Neural cell (in vitro differentiated cells): ENCODE measurements at regions not wholly inside any gene's neighbourhood (a gene's known extent, or its start where the extent isn't known, plus 50 kb on each side); places are given as distances from the start of the nearest gene placed in this dataset.

Experiments
- H2AFZ ChIP-seq: fragments of 200-600, 300-800 bp; sonication (generic), shearing (Covaris generic); 2 replicates; pipeline ENCODE4 v1.6.0; 2014; ENCODE audit warnings: low read depth, mild to moderate bottlenecking, antibody characterized with exemption, low read length, moderate library complexity
- H3F3A ChIP-seq: fragments of 200-600 bp; shearing (Covaris generic); 2 replicates; pipeline ENCODE4 v1.6.1; 2016; ENCODE audit warnings: mild to moderate bottlenecking, moderate library complexity, mixed read lengths, antibody characterized with exemption, low read length; ENCODE audit not compliant: insufficient read depth, poor library complexity, severe bottlenecking
- H3K27ac ChIP-seq: fragments of 200-600, 300-800 bp; sonication (generic), shearing (Covaris generic); 2 replicates; pipeline ENCODE4 v1.5.1; 2014; ENCODE audit warnings: mild to moderate bottlenecking, low read length, moderate library complexity
- H3K27me3 ChIP-seq: fragments of 300-800, 200-600 bp; sonication (generic), shearing (Covaris generic); 2 replicates; pipeline ENCODE4 v1.6.0; 2014; ENCODE audit warnings: mild to moderate bottlenecking, low read depth, low read length, moderate library complexity; ENCODE audit not compliant: insufficient read depth
- H3K36me3 ChIP-seq: fragments of 300-800, 200-600 bp; sonication (generic), shearing (Covaris generic); 2 replicates; pipeline ENCODE4 v1.5.1; 2014; ENCODE audit warnings: mild to moderate bottlenecking, antibody characterized with exemption, low read length, moderate library complexity; ENCODE audit not compliant: insufficient read depth
- H3K4me2 ChIP-seq: fragments of 300-800, 200-600 bp; sonication (generic), shearing (Covaris generic); 2 replicates; pipeline ENCODE4 v1.6.0; 2014; ENCODE audit warnings: mild to moderate bottlenecking, low read length
- H3K4me3 ChIP-seq: fragments of 300-800, 200-600 bp; sonication (generic), shearing (Covaris generic); 2 replicates; pipeline ENCODE4 v1.5.1; 2014; ENCODE audit warnings: mild to moderate bottlenecking, low read length, moderate library complexity
- H3K79me2 ChIP-seq: fragments of 200-600 bp; shearing (Covaris generic); replicated peaks from 2 replicates; pipeline ENCODE4 v1.6.0; 2014; ENCODE audit warnings: mild to moderate bottlenecking, low read length, moderate library complexity; ENCODE audit not compliant: insufficient read depth
- H3K9ac ChIP-seq: fragments of 300-800, 200-600 bp; sonication (generic), shearing (Covaris generic); 2 replicates; pipeline ENCODE4 v1.6.1; 2016; ENCODE audit warnings: mild to moderate bottlenecking, low read length, mixed read lengths
- H3K9me2 ChIP-seq: fragments of 200-600 bp; shearing (Covaris generic); 2 replicates; pipeline ENCODE4 v1.6.1; 2016; ENCODE audit warnings: mild to moderate bottlenecking, low read length, mixed read lengths; ENCODE audit not compliant: insufficient read depth
- H3K9me3 ChIP-seq: fragments of 200-600, 300-800 bp; sonication (generic), shearing (Covaris generic); 2 replicates; pipeline ENCODE4 v1.6.1; 2016; ENCODE audit warnings: mild to moderate bottlenecking, mixed run types, low read length, moderate library complexity, mixed read lengths
- H4K20me1 ChIP-seq: fragments of 200-600 bp; shearing (Covaris generic); 2 replicates; pipeline ENCODE4 v1.6.1; 2016; ENCODE audit warnings: mild to moderate bottlenecking, mixed run types; ENCODE audit not compliant: insufficient read depth
- EP300 ChIP-seq: fragments of 450-650 bp; conservative IDR thresholded peaks from 2 replicates; pipeline ENCODE4 v1.6.1; 2014; ENCODE audit warnings: antibody characterized with exemption, mild to moderate bottlenecking, moderate library complexity; ENCODE audit not compliant: poor library complexity, severe bottlenecking
- EZH2 ChIP-seq: fragments of 200-600, 300-800 bp; shearing (Covaris generic), sonication (generic); IDR thresholded peaks from 2 replicates; pipeline ENCODE4 v1.6.1; 2014; ENCODE audit warnings: antibody characterized with exemption, low read length, borderline replicate concordance, mild to moderate bottlenecking; ENCODE audit not compliant: insufficient read depth, poor library complexity, severe bottlenecking
- MXI1 ChIP-seq: fragments of 450-650 bp; conservative IDR thresholded peaks from 2 replicates; pipeline ENCODE4 v1.6.1; 2014; ENCODE audit warnings: antibody characterized with exemption, mild to moderate bottlenecking; ENCODE audit not compliant: poor library complexity, severe bottlenecking
- POLR2AphosphoS5 ChIP-seq: IDR thresholded peaks from 2 replicates; pipeline ENCODE4 v1.6.1; 2012
- RAD21 ChIP-seq: fragments of 450-650 bp; conservative IDR thresholded peaks from 2 replicates; pipeline ENCODE4 v1.6.1; 2014; ENCODE audit warnings: antibody characterized with exemption, mild to moderate bottlenecking, moderate library complexity
- SMC3 ChIP-seq: fragments of 450-650 bp; conservative IDR thresholded peaks from 2 replicates; pipeline ENCODE4 v1.6.1; 2014; ENCODE audit warnings: antibody characterized with exemption, mild to moderate bottlenecking, moderate library complexity; ENCODE audit not compliant: poor library complexity
- TAF1 ChIP-seq: IDR thresholded peaks from 2 replicates; pipeline ENCODE4 v1.6.1; 2012; ENCODE audit warnings: low read depth
- TF ChIP-seq, protein P1 (sequence below): fragments of 450-650 bp; IDR thresholded peaks from 2 replicates; pipeline ENCODE4 v1.5.1; 2014; ENCODE audit warnings: antibody characterized with exemption, mild to moderate bottlenecking, moderate library complexity; ENCODE audit not compliant: poor library complexity, severe bottlenecking
- TF ChIP-seq, protein P2 (sequence below): IDR thresholded peaks from 2 replicates; pipeline ENCODE4 v1.6.1; 2012; ENCODE audit warnings: borderline replicate concordance

DNA sequence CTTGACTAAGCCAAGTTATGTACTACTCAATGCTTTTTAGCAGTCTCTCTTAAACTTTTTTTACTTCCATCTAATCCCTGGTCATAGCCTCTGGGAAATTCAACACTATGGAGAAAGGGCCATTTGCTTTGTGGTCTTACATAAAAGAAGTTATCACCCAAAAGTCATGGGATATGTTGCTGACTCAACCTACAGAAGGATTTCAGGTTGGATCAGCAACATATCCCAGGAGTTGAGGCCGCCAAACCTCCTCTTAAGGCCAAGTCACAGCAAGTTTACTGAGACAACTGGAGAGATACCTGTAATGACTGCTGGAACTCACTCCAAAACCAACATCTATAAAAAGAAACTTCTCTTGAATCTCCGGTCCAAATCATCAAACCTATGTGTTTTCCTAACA, 141.1 kb downstream of the IRS1 start:
- Histone ChIP-seq H3K79me2 (no peaks in the 10 kb centered on the region), H2AFZ (no peak overlapping the region), H3K27ac (no peak overlapping the region), H3K9me2 (no peaks in the 10 kb centered on the region), H3K4me2 (no peak overlapping the region), H3K36me3 (no peaks in the 10 kb centered on the region), H3F3A (no peaks in the 10 kb centered on the region), H4K20me1 (no peaks in the 10 kb centered on the region), H3K9me3 (no peaks in the 10 kb centered on the region), H3K9ac (no peak overlapping the region), H3K4me3 (no peak overlapping the region), H3K27me3 (no peaks in the 10 kb centered on the region)
- TF ChIP-seq, protein P1, sequence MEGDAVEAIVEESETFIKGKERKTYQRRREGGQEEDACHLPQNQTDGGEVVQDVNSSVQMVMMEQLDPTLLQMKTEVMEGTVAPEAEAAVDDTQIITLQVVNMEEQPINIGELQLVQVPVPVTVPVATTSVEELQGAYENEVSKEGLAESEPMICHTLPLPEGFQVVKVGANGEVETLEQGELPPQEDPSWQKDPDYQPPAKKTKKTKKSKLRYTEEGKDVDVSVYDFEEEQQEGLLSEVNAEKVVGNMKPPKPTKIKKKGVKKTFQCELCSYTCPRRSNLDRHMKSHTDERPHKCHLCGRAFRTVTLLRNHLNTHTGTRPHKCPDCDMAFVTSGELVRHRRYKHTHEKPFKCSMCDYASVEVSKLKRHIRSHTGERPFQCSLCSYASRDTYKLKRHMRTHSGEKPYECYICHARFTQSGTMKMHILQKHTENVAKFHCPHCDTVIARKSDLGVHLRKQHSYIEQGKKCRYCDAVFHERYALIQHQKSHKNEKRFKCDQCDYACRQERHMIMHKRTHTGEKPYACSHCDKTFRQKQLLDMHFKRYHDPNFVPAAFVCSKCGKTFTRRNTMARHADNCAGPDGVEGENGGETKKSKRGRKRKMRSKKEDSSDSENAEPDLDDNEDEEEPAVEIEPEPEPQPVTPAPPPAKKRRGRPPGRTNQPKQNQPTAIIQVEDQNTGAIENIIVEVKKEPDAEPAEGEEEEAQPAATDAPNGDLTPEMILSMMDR = no peak
- no peak for TF ChIP-seq EP300
- TF ChIP-seq, protein P2, sequence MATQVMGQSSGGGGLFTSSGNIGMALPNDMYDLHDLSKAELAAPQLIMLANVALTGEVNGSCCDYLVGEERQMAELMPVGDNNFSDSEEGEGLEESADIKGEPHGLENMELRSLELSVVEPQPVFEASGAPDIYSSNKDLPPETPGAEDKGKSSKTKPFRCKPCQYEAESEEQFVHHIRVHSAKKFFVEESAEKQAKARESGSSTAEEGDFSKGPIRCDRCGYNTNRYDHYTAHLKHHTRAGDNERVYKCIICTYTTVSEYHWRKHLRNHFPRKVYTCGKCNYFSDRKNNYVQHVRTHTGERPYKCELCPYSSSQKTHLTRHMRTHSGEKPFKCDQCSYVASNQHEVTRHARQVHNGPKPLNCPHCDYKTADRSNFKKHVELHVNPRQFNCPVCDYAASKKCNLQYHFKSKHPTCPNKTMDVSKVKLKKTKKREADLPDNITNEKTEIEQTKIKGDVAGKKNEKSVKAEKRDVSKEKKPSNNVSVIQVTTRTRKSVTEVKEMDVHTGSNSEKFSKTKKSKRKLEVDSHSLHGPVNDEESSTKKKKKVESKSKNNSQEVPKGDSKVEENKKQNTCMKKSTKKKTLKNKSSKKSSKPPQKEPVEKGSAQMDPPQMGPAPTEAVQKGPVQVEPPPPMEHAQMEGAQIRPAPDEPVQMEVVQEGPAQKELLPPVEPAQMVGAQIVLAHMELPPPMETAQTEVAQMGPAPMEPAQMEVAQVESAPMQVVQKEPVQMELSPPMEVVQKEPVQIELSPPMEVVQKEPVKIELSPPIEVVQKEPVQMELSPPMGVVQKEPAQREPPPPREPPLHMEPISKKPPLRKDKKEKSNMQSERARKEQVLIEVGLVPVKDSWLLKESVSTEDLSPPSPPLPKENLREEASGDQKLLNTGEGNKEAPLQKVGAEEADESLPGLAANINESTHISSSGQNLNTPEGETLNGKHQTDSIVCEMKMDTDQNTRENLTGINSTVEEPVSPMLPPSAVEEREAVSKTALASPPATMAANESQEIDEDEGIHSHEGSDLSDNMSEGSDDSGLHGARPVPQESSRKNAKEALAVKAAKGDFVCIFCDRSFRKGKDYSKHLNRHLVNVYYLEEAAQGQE = no peak
- no peak for TF ChIP-seq MXI1
- TF ChIP-seq EZH2 = no peak
- no peak for TF ChIP-seq RAD21
- TF ChIP-seq SMC3 = no peak
- no peak for TF ChIP-seq POLR2AphosphoS5
- no peak for TF ChIP-seq TAF1

DNA sequence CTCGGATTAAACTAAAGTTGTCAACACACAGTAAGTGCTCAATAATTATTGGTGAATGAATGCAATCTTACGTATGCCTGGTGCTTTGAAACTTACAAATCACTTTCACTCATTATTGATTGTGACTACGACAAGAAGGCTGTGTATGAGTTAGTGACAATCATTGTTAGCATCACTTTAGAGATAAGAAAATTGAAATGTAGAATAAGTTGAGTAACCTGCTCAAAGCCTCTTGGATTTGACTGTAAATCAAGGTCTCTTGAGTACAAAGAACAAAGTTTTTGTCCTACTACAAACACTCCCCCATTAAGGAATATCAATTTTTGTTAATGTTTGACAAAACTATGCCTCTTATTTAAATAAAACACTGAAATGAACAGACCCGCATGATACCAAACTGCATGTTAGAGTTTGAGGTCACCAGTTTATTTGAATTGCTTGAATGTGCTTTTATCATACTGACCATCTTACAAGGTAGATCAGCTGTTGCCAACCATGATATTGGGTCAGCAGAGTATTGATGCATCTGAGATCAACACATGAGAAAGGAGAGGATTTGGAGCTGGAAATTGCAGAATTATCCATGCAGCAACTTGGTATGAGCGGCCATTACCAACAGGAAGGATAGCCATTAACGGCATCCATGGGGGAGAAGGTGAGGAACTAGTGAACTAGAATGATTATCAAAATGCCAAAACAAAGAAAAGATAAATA, 142.1 kb downstream of the IRS1 start:
- Histone ChIP-seq H3K4me3 (no peak overlapping the region), H3K9me3 (no peaks in the 10 kb centered on the region), H3K9me2 (no peaks in the 10 kb centered on the region), H3K27me3 (no peaks in the 10 kb centered on the region), H4K20me1 (no peaks in the 10 kb centered on the region), H2AFZ (no peak overlapping the region), H3F3A (no peaks in the 10 kb centered on the region), H3K4me2 (no peak overlapping the region), H3K36me3 (no peaks in the 10 kb centered on the region), H3K27ac (no peak overlapping the region), H3K9ac (no peak overlapping the region), H3K79me2 (no peaks in the 10 kb centered on the region)
- no peak for TF ChIP-seq SMC3
- TF ChIP-seq EZH2 = no peak
- no peak for TF ChIP-seq EP300
- TF ChIP-seq POLR2AphosphoS5 = no peak
- no peak for TF ChIP-seq TAF1
- no peak for TF ChIP-seq RAD21
- no peak for TF ChIP-seq MXI1
